ENCODE measurements at regions not wholly inside any gene's neighbourhood (a gene's known extent, or its start where the extent isn't known, plus 50 kb on each side); places are given as distances from the start of the nearest gene placed in this dataset.

DNA sequence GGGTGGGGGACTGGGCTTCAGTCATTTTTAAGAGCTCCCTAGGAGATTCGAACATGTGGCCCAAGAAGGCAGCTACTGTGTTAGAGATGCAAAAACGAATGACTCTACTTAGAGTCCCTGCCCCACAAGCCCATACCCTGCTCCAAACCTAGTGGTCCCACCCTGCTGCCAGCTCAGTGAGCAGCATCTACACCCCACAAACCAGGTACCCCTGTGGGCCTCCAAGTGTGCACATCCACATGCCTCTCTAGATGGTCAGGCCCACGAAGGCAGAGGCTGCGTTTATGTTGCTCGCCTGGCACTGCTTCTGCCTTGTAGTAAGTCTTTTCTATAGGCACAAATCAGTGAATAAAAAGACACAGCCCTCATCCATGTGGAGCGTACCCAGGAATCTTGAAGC, 112.6 kb downstream of the PDCL3 start:
- H3K27ac ChIP-seq (ENCODE audit: low read length), result no peak overlapping the region
- no peak for DNase-seq (ENCODE audit: low read depth, low spot score)
- H3K4me1 ChIP-seq (ENCODE audit: control insufficient read depth, insufficient read depth, low read length), result no peaks in the 10 kb centered on the region
- no peaks in the 10 kb centered on the region for H3K27me3 ChIP-seq (ENCODE audit: control insufficient read depth, insufficient read depth, low read length)
- no peaks in the 10 kb centered on the region for H3K36me3 ChIP-seq (ENCODE audit: control insufficient read depth, insufficient read depth, low read length)
- no CpG with 5 or more reads among the region's 6 CpGs for WGBS (ENCODE audit: insufficient coverage, insufficient read length)
- H3K4me3 ChIP-seq (ENCODE audit: low read length), result no peak overlapping the region
- H3K9me3 ChIP-seq (ENCODE audit: control insufficient read depth, insufficient read depth, low read length), result no peaks in the 10 kb centered on the region

- Histone ChIP-seq H3K9me3 (ENCODE audit: control insufficient read depth, insufficient read depth, low read length) (no peaks in the 10 kb centered on the region), H3K27me3 (ENCODE audit: control insufficient read depth, insufficient read depth, low read length) (no peaks in the 10 kb centered on the region), H3K27ac (ENCODE audit: low read length) (no peak overlapping the region), H3K4me1 (ENCODE audit: control insufficient read depth, insufficient read depth, low read length) (no peaks in the 10 kb centered on the region), H3K36me3 (ENCODE audit: control insufficient read depth, insufficient read depth, low read length) (no peaks in the 10 kb centered on the region), H3K4me3 (ENCODE audit: low read length) (no peak overlapping the region)
- no CpG with 5 or more reads among the region's 4 CpGs for WGBS (ENCODE audit: insufficient coverage, insufficient read length)
- DNase-seq (ENCODE audit: low read depth, low spot score), result no peak
Observed at GRCh38 chr2:100675855-100676254, 113.1 kb downstream of the PDCL3 start.

GRCh38 chr2:100676346-100676745, 113.6 kb downstream of the PDCL3 start:
- Histone ChIP-seq H3K27ac (ENCODE audit: low read length) (no peak overlapping the region), H3K9me3 (ENCODE audit: control insufficient read depth, insufficient read depth, low read length) (no peaks in the 10 kb centered on the region), H3K36me3 (ENCODE audit: control insufficient read depth, insufficient read depth, low read length) (no peaks in the 10 kb centered on the region), H3K4me1 (ENCODE audit: control insufficient read depth, insufficient read depth, low read length) (no peaks in the 10 kb centered on the region), H3K27me3 (ENCODE audit: control insufficient read depth, insufficient read depth, low read length) (no peaks in the 10 kb centered on the region), H3K4me3 (ENCODE audit: low read length) (no peak overlapping the region)
- no peak for DNase-seq (ENCODE audit: low read depth, low spot score)
- no CpG with 5 or more reads among the region's 4 CpGs for WGBS (ENCODE audit: insufficient coverage, insufficient read length)

DNA sequence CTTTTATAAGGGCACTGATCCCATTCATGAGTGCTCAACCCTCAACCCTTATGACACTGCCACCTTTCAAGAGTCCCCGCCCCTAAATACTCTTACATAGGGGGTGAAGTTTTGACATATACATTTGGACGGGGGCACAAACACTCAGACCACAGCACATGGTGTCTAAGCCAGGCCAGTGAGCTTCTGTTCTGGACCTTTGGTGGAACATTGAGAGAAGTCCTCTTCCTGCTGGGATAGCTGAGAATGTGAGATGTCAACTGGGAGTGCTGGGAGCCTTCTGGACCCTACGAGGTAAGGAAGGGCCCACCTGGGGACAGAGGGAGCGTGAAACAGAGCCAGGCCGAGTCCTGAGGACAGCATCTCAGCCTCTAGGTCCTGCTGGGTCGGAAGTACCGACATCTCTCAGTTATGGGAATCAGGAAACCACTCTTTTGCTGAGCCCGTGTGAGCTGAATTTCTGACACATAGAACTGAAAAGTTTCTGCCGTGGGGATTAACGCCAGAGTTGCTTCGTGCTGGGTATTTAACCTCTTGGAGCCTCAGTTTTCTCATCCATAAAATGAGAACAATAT, 114.9 kb downstream of the PDCL3 start:
- Histone ChIP-seq H3K27me3 (ENCODE audit: control insufficient read depth, insufficient read depth, low read length) (no peaks in the 10 kb centered on the region), H3K36me3 (ENCODE audit: control insufficient read depth, insufficient read depth, low read length) (no peaks in the 10 kb centered on the region), H3K4me3 (ENCODE audit: low read length) (no peak overlapping the region), H3K27ac (ENCODE audit: low read length) (no peak overlapping the region), H3K9me3 (ENCODE audit: control insufficient read depth, insufficient read depth, low read length) (no peaks in the 10 kb centered on the region), H3K4me1 (ENCODE audit: control insufficient read depth, insufficient read depth, low read length) (no peaks in the 10 kb centered on the region)
- WGBS (ENCODE audit: insufficient coverage, insufficient read length), result no CpG with 5 or more reads among the region's 11 CpGs
- no peak for DNase-seq (ENCODE audit: low read depth, low spot score)

- no peak for DNase-seq (ENCODE audit: low read depth, low spot score)
- Histone ChIP-seq H3K4me3 (ENCODE audit: low read length) (no peak overlapping the region), H3K27me3 (ENCODE audit: control insufficient read depth, insufficient read depth, low read length) (no peaks in the 10 kb centered on the region), H3K4me1 (ENCODE audit: control insufficient read depth, insufficient read depth, low read length) (no peaks in the 10 kb centered on the region), H3K27ac (ENCODE audit: low read length) (no peak overlapping the region), H3K36me3 (ENCODE audit: control insufficient read depth, insufficient read depth, low read length) (no peaks in the 10 kb centered on the region), H3K9me3 (ENCODE audit: control insufficient read depth, insufficient read depth, low read length) (no peaks in the 10 kb centered on the region)
- no CpG with 5 or more reads among the region's 10 CpGs for WGBS (ENCODE audit: insufficient coverage, insufficient read length)
Observed at GRCh38 chr2:100679211-100679610, 116.4 kb downstream of the PDCL3 start.

DNA sequence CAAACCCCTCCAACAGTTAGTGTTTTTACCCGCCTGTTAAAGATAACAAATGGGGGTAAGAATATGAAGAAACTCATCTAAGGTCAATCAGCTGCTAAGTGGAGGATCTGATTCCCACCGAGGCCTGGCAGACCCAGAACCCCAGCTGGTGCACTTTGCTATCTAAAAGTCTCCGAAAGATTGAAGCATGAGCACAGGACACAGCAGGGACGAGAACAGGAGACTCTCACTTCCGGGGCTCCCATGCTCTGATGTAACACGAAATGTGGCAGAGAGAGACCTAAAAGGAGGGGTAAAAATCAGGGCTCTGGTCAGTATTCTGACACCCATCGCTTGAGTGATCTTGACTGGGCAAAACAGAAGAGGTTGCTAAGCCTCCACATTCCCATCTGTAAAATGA, 119.7 kb downstream of the PDCL3 start:
- Histone ChIP-seq H3K27ac (ENCODE audit: low read length) (no peak overlapping the region), H3K4me3 (ENCODE audit: low read length) (no peak overlapping the region), H3K27me3 (ENCODE audit: control insufficient read depth, insufficient read depth, low read length) (no peaks in the 10 kb centered on the region), H3K4me1 (ENCODE audit: control insufficient read depth, insufficient read depth, low read length) (no peaks in the 10 kb centered on the region), H3K36me3 (ENCODE audit: control insufficient read depth, insufficient read depth, low read length) (no peaks in the 10 kb centered on the region), H3K9me3 (ENCODE audit: control insufficient read depth, insufficient read depth, low read length) (no peaks in the 10 kb centered on the region)
- no peak for DNase-seq (ENCODE audit: low read depth, low spot score)
- no CpG with 5 or more reads among the region's 7 CpGs for WGBS (ENCODE audit: insufficient coverage, insufficient read length)

DNA sequence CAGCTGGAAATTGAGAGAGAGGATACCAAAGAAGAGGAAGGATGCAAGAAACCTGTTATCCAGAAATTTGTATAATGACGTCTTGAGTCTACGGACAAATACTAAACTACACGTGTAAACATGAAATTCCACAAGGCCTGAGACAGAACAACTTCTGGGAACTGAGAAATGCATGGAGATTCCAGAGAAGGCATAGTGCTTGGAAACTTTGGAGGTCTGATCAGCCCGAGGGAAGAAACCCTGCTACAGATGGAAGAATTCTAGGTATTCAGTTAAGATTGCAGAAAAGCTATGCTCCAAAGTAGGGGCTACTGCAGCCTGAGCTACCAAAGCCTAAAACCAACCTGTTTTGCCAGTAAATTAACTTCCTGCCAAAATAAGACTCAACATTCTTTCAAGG, 120.4 kb downstream of the PDCL3 start:
- Histone ChIP-seq H3K9me3 (ENCODE audit: control insufficient read depth, insufficient read depth, low read length) (no peaks in the 10 kb centered on the region), H3K36me3 (ENCODE audit: control insufficient read depth, insufficient read depth, low read length) (no peaks in the 10 kb centered on the region), H3K27ac (ENCODE audit: low read length) (no peak overlapping the region), H3K4me1 (ENCODE audit: control insufficient read depth, insufficient read depth, low read length) (no peaks in the 10 kb centered on the region), H3K4me3 (ENCODE audit: low read length) (no peak overlapping the region), H3K27me3 (ENCODE audit: control insufficient read depth, insufficient read depth, low read length) (no peaks in the 10 kb centered on the region)
- DNase-seq (ENCODE audit: low read depth, low spot score), result no peak
- WGBS (ENCODE audit: insufficient coverage, insufficient read length), result no CpG with 5 or more reads among the region's 4 CpGs

DNA sequence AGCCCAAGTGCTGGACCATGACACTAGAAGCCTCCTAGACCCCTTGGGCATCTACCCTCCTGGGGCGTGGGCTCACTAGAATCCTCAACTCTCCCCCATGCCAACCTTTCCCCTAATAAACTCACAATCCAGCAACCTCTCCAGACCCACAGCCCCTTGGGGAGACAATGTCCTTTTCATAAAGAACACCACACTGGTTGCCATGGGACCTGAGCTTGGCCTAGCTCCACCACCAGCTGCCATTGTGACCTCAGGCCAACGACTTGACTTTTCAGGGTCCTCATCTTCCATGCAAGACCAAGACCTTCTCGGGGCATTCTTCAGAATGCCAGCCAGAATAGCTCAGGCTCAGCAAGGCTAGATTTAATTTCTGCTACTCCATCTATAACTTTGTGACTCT, 128.1 kb upstream of the NPAS2 start:
- Histone ChIP-seq H3K27ac (ENCODE audit: low read length) (no peak overlapping the region), H3K36me3 (ENCODE audit: control insufficient read depth, insufficient read depth, low read length) (no peaks in the 10 kb centered on the region), H3K4me3 (ENCODE audit: low read length) (no peak overlapping the region), H3K27me3 (ENCODE audit: control insufficient read depth, insufficient read depth, low read length) (no peaks in the 10 kb centered on the region), H3K9me3 (ENCODE audit: control insufficient read depth, insufficient read depth, low read length) (no peaks in the 10 kb centered on the region), H3K4me1 (ENCODE audit: control insufficient read depth, insufficient read depth, low read length) (peaks cover 4% of the 10 kb centered on the region)
- no CpG with 5 or more reads among the region's 3 CpGs for WGBS (ENCODE audit: insufficient coverage, insufficient read length)
- DNase-seq (ENCODE audit: low read depth, low spot score), result no peak

- no peak for DNase-seq (ENCODE audit: low read depth, low spot score)
- Histone ChIP-seq H3K27ac (ENCODE audit: low read length) (no peak overlapping the region), H3K27me3 (ENCODE audit: control insufficient read depth, insufficient read depth, low read length) (no peaks in the 10 kb centered on the region), H3K4me1 (ENCODE audit: control insufficient read depth, insufficient read depth, low read length) (peaks cover 4% of the 10 kb centered on the region), H3K4me3 (ENCODE audit: low read length) (no peak overlapping the region), H3K9me3 (ENCODE audit: control insufficient read depth, insufficient read depth, low read length) (no peaks in the 10 kb centered on the region), H3K36me3 (ENCODE audit: control insufficient read depth, insufficient read depth, low read length) (no peaks in the 10 kb centered on the region)
- WGBS (ENCODE audit: insufficient coverage, insufficient read length), result no CpG with 5 or more reads among the region's 5 CpGs
Observed at GRCh38 chr2:100692381-100692780, 127.6 kb upstream of the NPAS2 start.

- H3K4me3 ChIP-seq (ENCODE audit: low read length), result no peak overlapping the region
- H3K27me3 ChIP-seq (ENCODE audit: control insufficient read depth, insufficient read depth, low read length), result no peaks in the 10 kb centered on the region
- no peak for DNase-seq (ENCODE audit: low read depth, low spot score)
- no peaks in the 10 kb centered on the region for H3K36me3 ChIP-seq (ENCODE audit: control insufficient read depth, insufficient read depth, low read length)
- H3K9me3 ChIP-seq (ENCODE audit: control insufficient read depth, insufficient read depth, low read length), result no peaks in the 10 kb centered on the region
- peaks cover 4% of the 10 kb centered on the region for H3K4me1 ChIP-seq (ENCODE audit: control insufficient read depth, insufficient read depth, low read length)
- H3K27ac ChIP-seq (ENCODE audit: low read length), result no peak overlapping the region
Observed at GRCh38 chr2:100692906-100693305, 127.0 kb upstream of the NPAS2 start.

- Histone ChIP-seq H3K36me3 (ENCODE audit: control insufficient read depth, insufficient read depth, low read length) (no peaks in the 10 kb centered on the region), H3K4me1 (ENCODE audit: control insufficient read depth, insufficient read depth, low read length) (no peaks in the 10 kb centered on the region), H3K27me3 (ENCODE audit: control insufficient read depth, insufficient read depth, low read length) (no peaks in the 10 kb centered on the region), H3K4me3 (ENCODE audit: low read length) (no peak overlapping the region), H3K9me3 (ENCODE audit: control insufficient read depth, insufficient read depth, low read length) (no peaks in the 10 kb centered on the region), H3K27ac (ENCODE audit: low read length) (no peak overlapping the region)
- DNase-seq (ENCODE audit: low read depth, low spot score), result no peak
- WGBS (ENCODE audit: insufficient coverage, insufficient read length), result no CpG with 5 or more reads among the region's 5 CpGs
Observed at GRCh38 chr2:100699131-100699530, 120.8 kb upstream of the NPAS2 start.

Measured in iPS DF 6.9 (cell line).